ENCODE measurements at regions not wholly inside any gene's neighbourhood (a gene's known extent, or its start where the extent isn't known, plus 50 kb on each side); places are given as distances from the start of the nearest gene placed in this dataset.

DNA sequence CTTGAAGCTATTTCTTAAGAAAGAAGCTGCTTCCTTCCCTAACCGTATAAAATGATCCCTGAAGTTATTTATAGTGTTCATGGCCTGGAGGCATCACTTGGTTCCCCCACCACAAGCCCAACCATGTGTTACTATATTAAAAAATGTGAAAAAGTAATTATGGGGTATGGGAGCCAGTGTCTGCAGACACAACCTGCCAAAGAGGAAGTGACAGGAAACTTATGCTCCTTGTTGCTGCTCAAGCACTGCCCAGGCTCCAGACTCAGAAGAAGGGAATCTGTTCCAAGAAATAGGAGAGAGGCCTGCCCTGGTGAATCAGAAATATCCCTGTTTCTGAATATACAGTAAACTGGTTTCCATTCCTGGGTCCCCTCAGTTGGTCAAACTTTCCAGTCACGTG is 217.2 kb upstream of the BMP4 start:
- no peak for TF ChIP-seq CTCF (IDR thresholded peaks at IDR 0.05)
- TF ChIP-seq POLR2A (IDR thresholded peaks at IDR 0.05), result no peak
- no peak for TF ChIP-seq POLR2AphosphoS5 (IDR thresholded peaks at IDR 0.05)
- TF ChIP-seq EP300 (IDR thresholded peaks at IDR 0.05), result no peak
